ENCODE measurements at regions not wholly inside any gene's neighbourhood (a gene's known extent, or its start where the extent isn't known, plus 50 kb on each side); places are given as distances from the start of the nearest gene placed in this dataset.

DNA sequence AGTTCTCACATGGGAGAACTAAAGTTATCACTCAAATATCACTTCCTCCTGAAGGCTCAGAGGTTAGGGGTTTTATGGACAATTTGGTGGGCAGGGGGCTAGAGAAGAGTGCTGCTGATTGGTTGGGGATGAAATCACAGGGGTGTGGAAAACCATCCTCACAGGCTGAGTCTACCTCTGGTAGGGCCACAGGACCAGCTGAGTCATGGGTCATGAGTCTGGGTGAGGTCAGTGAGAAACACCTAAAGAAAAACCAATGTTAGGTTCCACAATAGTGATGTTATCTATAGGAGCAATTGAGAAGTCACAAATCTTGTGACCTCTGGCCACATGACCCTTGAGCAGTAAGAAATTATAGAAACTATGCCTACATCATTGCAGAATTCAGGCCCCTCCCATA lies 203.3 kb upstream of the TARS1 start:
- BruUV-seq (replicated peaks) = no TSS peak
- Histone ChIP-seq H3K9ac (replicated peaks; ENCODE audit: extremely low read depth, insufficient read depth, low read length) (no peak overlapping the region), H3K27ac (ENCODE audit: insufficient read depth, low read depth, low read length) (no peak overlapping the region), H4K20me1 (replicated peaks; ENCODE audit: control insufficient read depth, extremely low read depth, insufficient read depth, low read length) (no peaks in the 10 kb centered on the region), H2AFZ (ENCODE audit: low read depth, low read length) (no peak overlapping the region), H3K27me3 (ENCODE audit: control insufficient read depth in 2 of 2, insufficient read depth in 2 of 2, low read length in 2 of 2) (no peaks in the 10 kb centered on the region), H3K9me3 (replicated peaks; ENCODE audit: control insufficient read depth, insufficient read depth, low read length) (no peaks in the 10 kb centered on the region), H3K79me2 (ENCODE audit: control insufficient read depth, insufficient read depth, low read length) (no peaks in the 10 kb centered on the region), H3K4me1 (ENCODE audit: control insufficient read depth, extremely low read depth, insufficient read depth, low read length) (peaks cover 12% of the 10 kb centered on the region), H3K4me3 (replicated peaks in 1 of 3; ENCODE audit: insufficient read depth in 1 of 3, low read depth in 1 of 3, low read length in 3 of 3) (no peak overlapping the region), H3K4me2 (ENCODE audit: insufficient read depth, low read length) (no peak overlapping the region), H3K36me3 (ENCODE audit: control insufficient read depth in 2 of 2, extremely low read depth in 1 of 2, insufficient read depth in 2 of 2, low read length in 2 of 2) (no peaks in the 10 kb centered on the region), H3K9me1 (replicated peaks; ENCODE audit: control insufficient read depth, extremely low read depth, insufficient read depth, low read length) (no peaks in the 10 kb centered on the region)
- DNase-seq (ENCODE audit: low read depth, low spot score) (no peak), FAIRE-seq (no peak)
- CTCF ChIA-PET = no interaction called here
- no peak for TF ChIP-seq POLR2AphosphoS5 (IDR thresholded peaks at IDR 0.05; ENCODE audit: insufficient read depth, low read depth, low read length)
- TF ChIP-seq, protein P1, sequence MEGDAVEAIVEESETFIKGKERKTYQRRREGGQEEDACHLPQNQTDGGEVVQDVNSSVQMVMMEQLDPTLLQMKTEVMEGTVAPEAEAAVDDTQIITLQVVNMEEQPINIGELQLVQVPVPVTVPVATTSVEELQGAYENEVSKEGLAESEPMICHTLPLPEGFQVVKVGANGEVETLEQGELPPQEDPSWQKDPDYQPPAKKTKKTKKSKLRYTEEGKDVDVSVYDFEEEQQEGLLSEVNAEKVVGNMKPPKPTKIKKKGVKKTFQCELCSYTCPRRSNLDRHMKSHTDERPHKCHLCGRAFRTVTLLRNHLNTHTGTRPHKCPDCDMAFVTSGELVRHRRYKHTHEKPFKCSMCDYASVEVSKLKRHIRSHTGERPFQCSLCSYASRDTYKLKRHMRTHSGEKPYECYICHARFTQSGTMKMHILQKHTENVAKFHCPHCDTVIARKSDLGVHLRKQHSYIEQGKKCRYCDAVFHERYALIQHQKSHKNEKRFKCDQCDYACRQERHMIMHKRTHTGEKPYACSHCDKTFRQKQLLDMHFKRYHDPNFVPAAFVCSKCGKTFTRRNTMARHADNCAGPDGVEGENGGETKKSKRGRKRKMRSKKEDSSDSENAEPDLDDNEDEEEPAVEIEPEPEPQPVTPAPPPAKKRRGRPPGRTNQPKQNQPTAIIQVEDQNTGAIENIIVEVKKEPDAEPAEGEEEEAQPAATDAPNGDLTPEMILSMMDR (IDR thresholded peaks at IDR 0.05; ENCODE audit: extremely low read depth in 1 of 2, insufficient read depth in 1 of 2, low read depth in 1 of 2, low read length in 2 of 2) = no peak
- TF ChIP-seq GATA2 (IDR thresholded peaks at IDR 0.05; ENCODE audit: insufficient read depth, insufficient read length, low read depth, low read length) = no peak
- no peak for TF ChIP-seq EZH2 (IDR thresholded peaks at IDR 0.05; ENCODE audit: borderline replicate concordance, low read depth, low read length, severe bottlenecking)
- no peak for TF ChIP-seq POLR2A (IDR thresholded peaks at IDR 0.05; ENCODE audit: low read depth, low read length)
- TF ChIP-seq JUN (IDR thresholded peaks at IDR 0.05; ENCODE audit: borderline replicate concordance, insufficient read depth, insufficient read length, low read depth) = no peak
- no peak for TF ChIP-seq MYC (IDR thresholded peaks at IDR 0.05; ENCODE audit: low read depth, low read length)
- TF ChIP-seq FOS (IDR thresholded peaks at IDR 0.05; ENCODE audit: borderline replicate concordance, insufficient read depth, low read length) = no peak
- TF ChIP-seq, protein P2, sequence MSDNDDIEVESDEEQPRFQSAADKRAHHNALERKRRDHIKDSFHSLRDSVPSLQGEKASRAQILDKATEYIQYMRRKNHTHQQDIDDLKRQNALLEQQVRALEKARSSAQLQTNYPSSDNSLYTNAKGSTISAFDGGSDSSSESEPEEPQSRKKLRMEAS (IDR thresholded peaks at IDR 0.05; ENCODE audit: insufficient read depth, insufficient read length) = no peak
- POLR2A ChIA-PET = no interaction called here
- dilution Hi-C loops (cut with MboI; ENCODE audit: extremely low pct_ligation_motif_present, low sequenced_read_pairs) (no loop called here), intact Hi-C loops (cut with micrococcal nuclease) (no loop called here)

All from endothelial cell of umbilical vein (primary cell).